GM12872 (cell line): ENCODE measurements at regions not wholly inside any gene's neighbourhood (a gene's known extent, or its start where the extent isn't known, plus 50 kb on each side); places are given as distances from the start of the nearest gene placed in this dataset.

Experiments
- TF ChIP-seq, protein P1 (sequence below): IDR thresholded peaks from 3 replicates; pipeline ENCODE4 v1.5.1; 2011; ENCODE audit warnings: low read depth, mild to moderate bottlenecking, low read length, moderate library complexity; ENCODE audit not compliant: insufficient read depth

DNA sequence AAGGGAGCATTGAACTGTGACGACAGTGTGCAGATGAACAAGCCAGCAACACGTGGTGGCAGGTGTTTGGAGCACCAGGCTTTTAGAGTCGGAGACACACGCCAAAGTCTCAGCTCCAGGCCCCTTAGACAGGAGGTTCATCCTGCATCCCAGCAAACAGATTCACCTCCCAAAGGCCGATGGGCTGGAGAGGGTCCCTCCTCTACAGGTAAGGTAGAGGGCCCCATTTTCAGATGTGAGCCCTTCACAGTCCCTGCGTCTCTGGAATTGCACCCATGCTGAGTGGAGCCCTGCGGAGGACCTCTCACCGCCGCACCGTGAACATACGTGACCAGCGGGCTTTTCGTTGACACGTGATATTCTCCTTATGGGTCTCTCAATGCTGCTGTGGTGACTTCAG is 109.0 kb upstream of the B3GAT1 start:
- TF ChIP-seq, protein P1, sequence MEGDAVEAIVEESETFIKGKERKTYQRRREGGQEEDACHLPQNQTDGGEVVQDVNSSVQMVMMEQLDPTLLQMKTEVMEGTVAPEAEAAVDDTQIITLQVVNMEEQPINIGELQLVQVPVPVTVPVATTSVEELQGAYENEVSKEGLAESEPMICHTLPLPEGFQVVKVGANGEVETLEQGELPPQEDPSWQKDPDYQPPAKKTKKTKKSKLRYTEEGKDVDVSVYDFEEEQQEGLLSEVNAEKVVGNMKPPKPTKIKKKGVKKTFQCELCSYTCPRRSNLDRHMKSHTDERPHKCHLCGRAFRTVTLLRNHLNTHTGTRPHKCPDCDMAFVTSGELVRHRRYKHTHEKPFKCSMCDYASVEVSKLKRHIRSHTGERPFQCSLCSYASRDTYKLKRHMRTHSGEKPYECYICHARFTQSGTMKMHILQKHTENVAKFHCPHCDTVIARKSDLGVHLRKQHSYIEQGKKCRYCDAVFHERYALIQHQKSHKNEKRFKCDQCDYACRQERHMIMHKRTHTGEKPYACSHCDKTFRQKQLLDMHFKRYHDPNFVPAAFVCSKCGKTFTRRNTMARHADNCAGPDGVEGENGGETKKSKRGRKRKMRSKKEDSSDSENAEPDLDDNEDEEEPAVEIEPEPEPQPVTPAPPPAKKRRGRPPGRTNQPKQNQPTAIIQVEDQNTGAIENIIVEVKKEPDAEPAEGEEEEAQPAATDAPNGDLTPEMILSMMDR, result no peak

DNA sequence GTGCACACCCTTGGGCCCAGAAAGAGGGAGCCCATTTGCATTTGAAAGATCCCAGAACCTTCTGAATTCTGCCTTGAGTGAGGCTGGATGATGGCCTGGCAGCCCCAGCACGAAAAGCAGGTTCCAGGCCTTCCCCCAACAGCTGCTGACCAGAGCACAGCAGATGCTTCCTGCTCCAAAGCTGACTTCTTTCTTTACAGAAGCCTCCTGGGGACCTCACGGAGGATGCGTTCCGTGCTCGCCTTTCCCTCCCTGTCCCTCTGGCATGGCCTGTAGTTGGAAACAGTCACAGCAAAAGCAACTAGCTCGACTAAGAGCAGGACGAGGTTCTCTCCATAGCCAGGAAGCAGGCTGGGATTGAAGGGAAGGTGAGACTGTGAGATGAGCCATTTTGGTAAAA is 107.7 kb upstream of the B3GAT1 start:
- TF ChIP-seq, protein P1, result no peak

DNA sequence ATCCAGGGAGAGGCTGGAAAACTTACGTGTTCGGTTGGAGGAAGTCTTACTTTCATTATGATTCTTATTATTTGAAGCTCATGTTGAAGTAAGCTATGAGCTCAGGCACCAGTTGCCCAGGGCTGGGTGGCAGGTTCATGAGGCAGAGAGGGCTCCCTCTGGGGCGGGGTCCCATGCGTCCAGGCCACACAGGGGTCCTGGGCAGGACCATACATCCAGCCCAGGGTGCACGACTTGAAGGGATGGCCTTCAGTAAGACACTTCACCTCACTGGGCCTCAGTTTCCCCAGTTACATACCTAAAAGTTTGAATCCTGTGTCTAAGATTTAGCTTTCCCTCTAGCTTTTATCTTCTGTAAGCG is 107.3 kb upstream of the B3GAT1 start:
- TF ChIP-seq, protein P1, result no peak

DNA sequence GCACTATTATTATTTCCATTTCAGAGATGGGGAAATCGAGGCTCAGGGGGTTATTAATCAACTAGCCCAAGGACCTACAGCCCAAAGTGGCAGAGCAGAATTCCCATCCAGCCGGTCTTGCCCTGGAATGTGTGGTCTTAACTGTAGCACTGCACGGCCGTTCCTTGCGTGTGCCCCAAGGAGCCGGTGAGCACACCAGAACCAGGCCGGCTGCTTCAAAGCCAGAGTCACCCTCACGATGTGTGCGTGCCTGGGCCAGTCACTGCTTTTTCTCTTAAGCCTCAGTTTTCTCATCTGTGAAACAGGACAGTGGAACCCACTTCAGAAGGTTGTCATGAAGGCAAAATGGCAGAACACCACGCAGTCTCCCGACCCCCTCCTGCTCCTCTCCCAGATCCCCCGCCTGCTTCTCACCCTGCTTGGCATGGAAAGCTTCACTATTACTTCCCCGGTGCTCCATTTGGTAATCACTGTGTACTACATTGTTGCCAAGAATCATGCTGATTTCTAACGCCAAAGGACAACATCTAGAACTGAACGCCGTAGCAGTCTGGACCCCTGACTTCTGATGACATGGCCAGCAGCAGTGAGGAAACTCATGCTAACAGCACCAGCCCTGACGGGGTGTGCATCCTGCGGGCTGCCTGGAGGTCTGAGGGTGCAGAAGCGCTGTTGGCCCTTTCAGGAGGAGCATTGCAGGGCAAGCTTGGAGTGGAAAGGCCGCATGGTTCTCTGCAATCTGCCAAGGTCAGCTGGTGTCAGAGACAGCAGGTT is 106.8 kb upstream of the B3GAT1 start:
- TF ChIP-seq, protein P1, result no peak

DNA sequence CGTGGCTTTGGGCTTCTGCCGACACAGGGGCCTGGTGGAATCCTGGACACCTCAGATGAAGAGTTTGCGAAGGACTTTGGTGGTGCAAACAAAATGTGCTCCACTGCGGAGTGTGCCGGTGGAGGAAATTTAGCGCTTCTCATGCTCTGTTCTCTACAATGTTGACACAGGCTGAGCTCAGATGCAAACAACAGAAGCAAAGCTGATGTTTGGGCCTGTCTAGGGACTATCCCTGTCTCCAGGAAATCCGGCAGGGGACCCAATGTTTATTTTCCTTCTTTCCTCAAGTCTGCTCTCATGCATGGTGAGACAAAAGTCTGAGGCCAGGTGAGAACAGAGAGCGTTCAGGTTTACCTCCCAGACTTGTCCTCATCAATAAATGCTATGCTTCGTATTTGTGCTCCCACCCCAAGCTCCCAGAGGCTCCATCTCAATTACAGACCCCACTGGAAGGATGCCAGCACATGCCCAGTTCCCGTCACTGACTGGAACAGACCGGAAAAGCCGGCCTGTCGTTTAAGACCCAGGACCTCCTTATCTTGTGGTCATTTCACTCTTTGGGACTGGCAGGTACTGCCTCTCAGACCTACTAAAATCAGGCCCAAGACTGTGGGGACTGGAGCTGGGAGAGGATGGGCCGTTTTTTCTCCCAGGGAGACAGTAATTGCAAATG is 105.7 kb upstream of the B3GAT1 start:
- TF ChIP-seq, protein P1, result no peak

DNA sequence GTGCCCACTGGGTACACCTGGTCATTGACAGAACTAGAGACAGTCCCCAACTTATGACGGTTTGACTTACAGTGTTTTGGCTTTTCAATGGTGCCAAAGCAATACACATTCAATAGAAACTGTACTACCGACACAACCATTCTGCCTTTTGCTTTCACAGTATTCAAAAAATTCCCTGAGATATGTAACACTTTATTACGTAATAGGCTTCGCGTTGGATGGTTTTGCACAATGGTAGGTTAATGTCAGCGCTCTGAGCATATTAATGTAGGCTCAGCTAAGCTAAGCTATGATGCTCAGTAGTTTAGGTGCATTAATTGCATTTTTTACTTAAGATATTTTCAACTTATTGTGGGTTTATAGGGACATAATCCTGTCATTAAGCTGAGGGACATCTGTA is 105.1 kb upstream of the B3GAT1 start:
- TF ChIP-seq, protein P1, result no peak

DNA sequence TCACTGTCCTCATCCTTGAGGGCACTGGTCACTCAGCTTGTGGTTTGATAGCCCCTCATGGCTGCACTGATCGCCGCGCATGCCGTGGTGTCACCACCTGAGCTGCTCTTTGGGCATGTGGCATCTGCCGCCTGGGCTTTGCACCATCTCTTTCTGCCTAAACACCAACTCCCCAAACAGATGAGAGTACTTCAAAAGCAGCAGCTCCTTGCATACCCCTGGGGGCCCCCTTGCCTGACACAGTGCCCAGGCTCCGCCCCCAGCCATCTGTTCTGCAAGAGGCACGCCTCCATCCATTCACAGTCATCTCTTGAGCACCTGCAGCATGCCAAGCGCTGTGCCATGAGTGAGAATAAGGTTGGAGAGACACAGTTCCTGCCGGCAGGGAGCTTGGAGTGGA is 104.5 kb upstream of the B3GAT1 start:
- TF ChIP-seq, protein P1, result no peak
